ENCODE measurements at regions not wholly inside any gene's neighbourhood (a gene's known extent, or its start where the extent isn't known, plus 50 kb on each side); places are given as distances from the start of the nearest gene placed in this dataset.

GRCh38 chr1:29501227-29501976, 265.1 kb downstream of the PTPRU start:
- no peak for DNase-seq

DNA sequence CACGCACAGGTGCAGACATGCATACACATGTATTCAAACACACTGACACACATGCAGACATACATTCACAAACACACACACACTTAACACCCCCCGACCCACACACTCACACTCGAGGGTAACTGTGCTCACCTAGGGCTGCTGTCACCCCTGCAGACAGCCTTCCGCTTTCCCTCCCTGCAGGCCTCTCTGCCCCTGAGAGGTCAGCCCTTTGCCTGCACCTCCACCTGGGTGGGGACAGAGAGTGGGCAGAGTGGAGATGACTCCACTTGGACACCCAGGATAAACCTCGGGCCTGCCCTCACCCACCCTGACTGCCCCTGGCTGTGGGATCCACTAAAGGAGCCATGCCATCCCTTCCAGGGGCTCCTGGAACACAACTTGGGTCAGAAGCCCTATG, 264.3 kb downstream of the PTPRU start:
- DNase-seq = no peak

DNA sequence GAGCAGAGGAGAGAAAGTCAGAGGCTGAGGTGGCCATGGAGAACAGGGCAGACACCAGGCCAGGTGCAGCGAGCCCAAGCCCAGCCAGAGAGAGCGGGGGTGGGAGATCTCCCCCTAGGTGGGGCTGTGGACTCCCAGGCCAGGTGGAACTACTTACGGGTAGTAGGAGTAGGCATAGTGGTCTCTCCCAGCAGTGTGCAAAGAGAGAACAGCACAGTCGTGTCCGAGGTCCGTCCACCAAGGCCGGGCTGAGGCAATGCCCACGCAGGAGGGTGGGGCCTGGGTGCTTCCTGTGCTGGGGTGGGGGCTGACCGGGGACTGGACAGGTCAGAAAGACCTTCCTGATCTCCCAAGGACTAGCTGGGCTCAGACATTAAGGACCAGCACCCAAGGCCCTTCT, 263.7 kb downstream of the PTPRU start:
- no peak for DNase-seq

GRCh38 chr1:29499104-29499650, 262.9 kb downstream of the PTPRU start:
- DNase-seq = no peak

GRCh38 chr1:29498126-29499103, 262.1 kb downstream of the PTPRU start:
- no peak for DNase-seq

GRCh38 chr1:29497395-29498125, 261.2 kb downstream of the PTPRU start:
- no peak for DNase-seq

DNA sequence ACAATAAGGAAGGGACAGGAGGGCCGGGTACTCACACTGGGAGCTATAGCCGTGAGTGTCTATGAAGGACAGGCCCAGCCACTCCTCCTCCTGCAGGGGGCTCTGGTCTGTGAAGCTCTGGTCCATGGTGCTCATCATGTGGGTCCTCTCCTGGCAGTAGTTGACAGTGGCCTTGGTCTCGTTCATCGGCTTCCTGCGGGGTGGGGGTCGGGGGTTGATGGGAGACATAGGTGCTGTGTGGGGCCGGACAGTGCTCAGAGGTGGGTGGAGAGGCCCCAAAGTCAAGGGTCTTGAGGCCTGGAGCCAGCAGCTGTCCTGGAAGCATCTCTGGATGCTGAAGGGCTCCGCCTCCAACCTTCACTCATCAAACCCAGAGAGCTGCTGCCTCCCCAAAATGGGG, 260.4 kb downstream of the PTPRU start:
- DNase-seq = no peak

DNA sequence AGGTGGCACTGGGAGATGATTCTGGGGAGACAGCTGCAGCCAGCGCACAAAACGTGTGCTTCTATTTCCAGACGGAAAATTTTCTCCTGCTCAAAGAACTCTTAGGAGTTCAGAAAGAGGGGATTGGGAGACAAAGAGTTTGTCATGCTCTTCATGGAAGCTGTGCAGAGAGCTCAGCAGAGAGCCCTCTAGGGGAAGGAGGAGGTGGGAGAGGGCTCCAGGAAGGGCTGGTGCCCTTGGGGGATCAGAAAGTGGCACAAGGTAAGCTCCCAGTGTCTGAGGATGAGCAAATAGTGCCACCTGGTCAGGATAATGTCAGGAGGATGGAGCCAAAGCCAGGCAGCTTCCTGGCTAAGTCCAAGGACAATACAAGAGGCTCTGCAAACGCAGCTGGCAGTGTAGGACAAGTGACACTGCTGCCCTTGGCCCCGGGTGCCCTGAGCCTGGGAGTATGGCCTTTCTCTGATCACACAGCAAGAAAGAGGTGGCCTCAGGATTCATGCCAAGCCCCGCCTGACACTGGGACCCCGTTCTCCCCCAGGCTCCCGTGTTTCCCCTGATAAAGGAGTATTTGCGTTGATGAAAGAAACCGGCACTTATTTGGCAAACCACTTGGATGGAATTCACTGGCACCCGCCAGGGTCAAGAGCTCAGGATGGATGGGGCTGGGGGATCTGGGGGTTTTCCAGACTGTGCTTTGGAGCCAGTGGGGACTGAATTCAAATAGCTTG, 254.0 kb downstream of the PTPRU start:
- no peak for DNase-seq

GRCh38 chr1:29489471-29489870, 253.1 kb downstream of the PTPRU start:
- DNase-seq = no peak

GRCh38 chr1:29488794-29489311, 252.5 kb downstream of the PTPRU start:
- DNase-seq = no peak

DNA sequence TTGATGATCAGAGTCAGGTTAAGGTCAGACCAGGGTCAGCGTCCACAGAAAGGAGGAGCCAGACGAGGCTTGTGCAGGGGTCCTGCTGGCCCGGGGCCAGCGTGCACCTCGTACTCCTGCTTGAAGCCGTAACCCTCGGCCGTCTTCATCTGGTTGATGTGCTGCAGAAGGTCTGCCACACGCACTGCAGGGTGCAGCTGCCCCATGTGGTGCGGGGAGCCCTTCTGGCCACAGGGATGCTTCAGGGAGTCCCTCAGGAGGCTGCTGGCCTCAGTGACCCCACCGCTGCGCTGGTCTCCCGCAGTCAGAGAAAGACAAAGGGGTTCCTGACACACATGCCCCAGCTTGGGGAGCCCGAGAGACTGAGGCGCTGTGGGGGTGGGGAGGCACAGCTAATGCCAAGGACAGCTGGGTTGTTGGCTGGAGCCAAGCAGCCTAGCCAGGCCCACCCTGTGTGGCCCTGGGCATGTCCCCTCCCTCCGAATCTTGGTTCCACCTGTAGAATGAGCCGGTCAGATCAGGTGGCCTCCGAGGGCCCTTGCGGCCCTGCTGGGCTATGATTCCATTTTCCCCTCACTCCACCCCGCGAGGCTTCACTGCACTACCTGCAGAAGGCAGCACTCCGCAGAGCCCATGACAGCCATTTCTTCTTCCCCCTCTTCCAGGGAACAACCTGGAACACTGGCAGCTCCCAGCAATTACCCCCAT, 251.9 kb downstream of the PTPRU start:
- no peak for DNase-seq

- no peak for DNase-seq
Observed at GRCh38 chr1:29487291-29487690, 251.0 kb downstream of the PTPRU start.

- DNase-seq = no peak
Observed at GRCh38 chr1:29485096-29485925, 249.0 kb downstream of the PTPRU start.

GRCh38 chr1:29482991-29483390, 246.7 kb downstream of the PTPRU start:
- DNase-seq = no peak

DNA sequence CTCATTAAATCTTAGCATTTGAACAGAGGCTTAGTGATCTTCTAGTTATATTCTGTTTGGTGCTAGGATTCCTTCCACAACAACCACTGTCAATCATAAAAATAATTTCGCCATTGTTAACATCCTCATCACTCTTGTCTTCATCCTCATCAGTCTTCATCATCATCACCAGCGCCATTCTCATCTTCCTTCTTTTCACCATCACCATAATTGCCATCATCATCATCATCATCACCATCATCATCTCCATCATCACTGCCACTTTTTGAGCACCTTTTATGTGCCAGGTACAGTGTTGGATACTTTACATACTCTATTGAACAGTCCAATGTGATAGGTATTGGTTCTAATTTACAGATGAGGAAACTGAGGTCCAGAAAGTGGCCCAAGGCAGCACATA, 245.7 kb downstream of the PTPRU start:
- no peak for DNase-seq

GRCh38 chr1:29481031-29481430, 244.7 kb downstream of the PTPRU start:
- DNase-seq = no peak

DNA sequence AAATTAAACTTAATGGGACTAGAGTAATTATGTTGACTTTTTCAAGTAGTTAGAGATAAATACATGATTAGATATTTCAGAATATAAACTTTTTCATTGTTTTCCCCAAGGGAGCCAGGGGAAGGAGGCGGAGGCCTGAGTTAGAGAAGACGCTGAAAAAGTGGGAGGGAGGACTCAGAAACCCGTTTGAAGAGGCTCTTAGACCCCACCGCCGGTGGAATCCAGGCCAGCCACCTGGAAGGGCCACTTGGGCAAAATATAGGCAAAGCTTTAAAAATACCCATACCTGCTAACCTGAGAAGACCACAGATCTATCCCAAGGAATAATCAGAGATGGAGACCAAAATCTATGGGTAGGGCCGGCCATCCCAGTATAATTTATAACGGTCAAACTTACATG, 242.6 kb downstream of the PTPRU start:
- no peak for DNase-seq

GRCh38 chr1:29478151-29478791, 241.9 kb downstream of the PTPRU start:
- DNase-seq = no peak

GRCh38 chr1:29475326-29475725, 239.0 kb downstream of the PTPRU start:
- no peak for DNase-seq
